Vagina (tissue), 2 donors: ENCODE measurements at regions not wholly inside any gene's neighbourhood (a gene's known extent, or its start where the extent isn't known, plus 50 kb on each side); places are given as distances from the start of the nearest gene placed in this dataset.

Experiments
- DNase-seq, 2 donors: peaks; one replicate each; pipeline ENCODE4 v3.0.0-alpha.2; 2017; ENCODE audit errors: extremely low spot score in 2 of 2
- H3K27ac ChIP-seq: fragments of 200-600 bp; sonication (generic); one replicate; pipeline ENCODE4 v1.5.1; 2019
- H3K27me3 ChIP-seq: fragments of 200-600 bp; sonication (generic); one replicate; pipeline ENCODE4 v1.5.1; 2019
- H3K36me3 ChIP-seq, 2 donors: fragments of 200-600 bp; sonication (generic); one replicate each; pipeline ENCODE4 v1.5.1; 2017 to 2019
- H3K4me1 ChIP-seq: fragments of 200-600 bp; sonication (generic); one replicate; pipeline ENCODE4 v1.5.1; 2019
- H3K4me3 ChIP-seq, 2 donors: fragments of 200-600 bp; sonication (generic); 1 replicate in 1 of 2; 2 replicates in 1 of 2; pipeline ENCODE4 v1.5.1; 2016 to 2019
- H3K9me3 ChIP-seq: fragments of 200-600 bp; sonication (generic); one replicate; pipeline ENCODE4 v1.5.1; 2019
- CTCF ChIP-seq, 3 experiments: fragments of 450-650 bp in 2 of 3; fragments of 200-600 bp in 1 of 3; sonication (generic) in 1 of 3; IDR thresholded peaks; one replicate each; pipeline ENCODE4 v1.5.1; 2017 to 2019; ENCODE audit warnings: antibody characterized with exemption in 3 of 3, mild to moderate bottlenecking in 2 of 3, moderate library complexity in 2 of 3
- POLR2A ChIP-seq, 2 donors: fragments of 450-650 bp; IDR thresholded peaks; one replicate each; pipeline ENCODE4 v1.6.1; 2017; ENCODE audit warnings: antibody characterized with exemption in 2 of 2, mild to moderate bottlenecking in 2 of 2, moderate library complexity in 2 of 2
- POLR2AphosphoS5 ChIP-seq, 2 donors: sonication (generic); formaldehyde crosslinking; IDR thresholded peaks; one replicate each; pipeline ENCODE4 v1.9.0; 2017; ENCODE audit warnings: antibody characterized with exemption in 2 of 2, mild to moderate bottlenecking in 2 of 2, low read depth in 1 of 2; ENCODE audit not compliant: insufficient read depth in 1 of 2
- intact Hi-C: fragments of 100-400 bp; cut with DNase I; formaldehyde crosslinking; loops from one replicate; pipeline ENCODE4 v1.15.1; 2023

- no peak for DNase-seq
- no peak overlapping the region for H3K27ac ChIP-seq
- no peaks in the 10 kb centered on the region for H3K27me3 ChIP-seq
- no peak overlapping the region for H3K4me3 ChIP-seq
- no peaks in the 10 kb centered on the region for H3K9me3 ChIP-seq
- H3K36me3 ChIP-seq, result no peaks in the 10 kb centered on the region
- no peaks in the 10 kb centered on the region for H3K4me1 ChIP-seq
- intact Hi-C loops, result no loop called here
- no peak for TF ChIP-seq CTCF (IDR thresholded peaks at IDR 0.05)
- no peak for TF ChIP-seq POLR2AphosphoS5 (IDR thresholded peaks at IDR 0.05; ENCODE audit: insufficient read depth in 1 of 2, low read depth in 1 of 2)
- no peak for TF ChIP-seq POLR2A (IDR thresholded peaks at IDR 0.05)
Observed at GRCh38 chr2:128541448-128541847, 222.8 kb upstream of the HS6ST1 start.

- Histone ChIP-seq H3K36me3 (no peaks in the 10 kb centered on the region), H3K9me3 (no peaks in the 10 kb centered on the region), H3K27ac (no peak overlapping the region), H3K27me3 (no peaks in the 10 kb centered on the region), H3K4me1 (no peaks in the 10 kb centered on the region), H3K4me3 (no peak overlapping the region)
- no peak for DNase-seq
- intact Hi-C loops, result no loop called here
- TF ChIP-seq POLR2AphosphoS5 (IDR thresholded peaks at IDR 0.05; ENCODE audit: insufficient read depth in 1 of 2, low read depth in 1 of 2) (no peak), CTCF (IDR thresholded peaks at IDR 0.05) (no peak), POLR2A (IDR thresholded peaks at IDR 0.05) (no peak)
Observed at GRCh38 chr2:128543036-128543435, 224.4 kb upstream of the HS6ST1 start.

- H3K27me3 ChIP-seq, result no peaks in the 10 kb centered on the region
- intact Hi-C loops, result no loop called here
- H3K9me3 ChIP-seq, result no peaks in the 10 kb centered on the region
- no peak overlapping the region for H3K27ac ChIP-seq
- no peak for DNase-seq
- TF ChIP-seq POLR2AphosphoS5 (IDR thresholded peaks at IDR 0.05; ENCODE audit: insufficient read depth in 1 of 2, low read depth in 1 of 2) (no peak), CTCF (IDR thresholded peaks at IDR 0.05) (no peak), POLR2A (IDR thresholded peaks at IDR 0.05) (no peak)
- H3K4me1 ChIP-seq, result no peaks in the 10 kb centered on the region
- H3K4me3 ChIP-seq, result no peak overlapping the region
- no peaks in the 10 kb centered on the region for H3K36me3 ChIP-seq
Observed at GRCh38 chr2:128543646-128544045, 225.0 kb upstream of the HS6ST1 start.

GRCh38 chr2:128544321-128545037 is 225.8 kb upstream of the HS6ST1 start:
- intact Hi-C loops, result no loop called here

GRCh38 chr2:128545085-128545484 is 226.4 kb upstream of the HS6ST1 start:
- no peaks in the 10 kb centered on the region for H3K27me3 ChIP-seq
- no peaks in the 10 kb centered on the region for H3K4me1 ChIP-seq
- intact Hi-C loops, result no loop called here
- H3K36me3 ChIP-seq, result no peaks in the 10 kb centered on the region
- no peak for DNase-seq
- TF ChIP-seq POLR2A (IDR thresholded peaks at IDR 0.05) (no peak), CTCF (IDR thresholded peaks at IDR 0.05) (no peak), POLR2AphosphoS5 (IDR thresholded peaks at IDR 0.05; ENCODE audit: insufficient read depth in 1 of 2, low read depth in 1 of 2) (no peak)
- H3K9me3 ChIP-seq, result no peaks in the 10 kb centered on the region
- H3K4me3 ChIP-seq, result no peak overlapping the region
- no peak overlapping the region for H3K27ac ChIP-seq

More at GRCh38 chr2:128544321-128545037, 225.8 kb upstream of the HS6ST1 start:
- TF ChIP-seq POLR2AphosphoS5 (IDR thresholded peaks at IDR 0.05; ENCODE audit: insufficient read depth in 1 of 2, low read depth in 1 of 2) (no peak), POLR2A (IDR thresholded peaks at IDR 0.05) (no peak)
- no peak for DNase-seq
- H3K36me3 ChIP-seq, result no peaks in the 10 kb centered on the region
- no peak overlapping the region for H3K27ac ChIP-seq
- H3K4me1 ChIP-seq, result no peaks in the 10 kb centered on the region
- no peaks in the 10 kb centered on the region for H3K9me3 ChIP-seq
- H3K27me3 ChIP-seq, result no peaks in the 10 kb centered on the region
- no peak overlapping the region for H3K4me3 ChIP-seq
